Endothelial cell of umbilical vein (primary cell): ENCODE measurements at regions not wholly inside any gene's neighbourhood (a gene's known extent, or its start where the extent isn't known, plus 50 kb on each side); places are given as distances from the start of the nearest gene placed in this dataset.

Source experiments
- EZH2 ChIP-seq: IDR thresholded peaks from 2 replicates; pipeline ENCODE4 v1.6.1; 2012; ENCODE audit warnings: borderline replicate concordance, low read depth, mild to moderate bottlenecking, moderate library complexity, low read length, inconsistent platforms; ENCODE audit not compliant: severe bottlenecking
- FOS ChIP-seq: IDR thresholded peaks from 2 replicates; pipeline ENCODE4 v1.6.1; 2011; ENCODE audit warnings: mild to moderate bottlenecking, low read length, moderate library complexity, borderline replicate concordance; ENCODE audit not compliant: insufficient read depth
- GATA2 ChIP-seq: IDR thresholded peaks from 2 replicates; pipeline ENCODE4 v1.7.0; 2011; ENCODE audit warnings: low read depth, mild to moderate bottlenecking, moderate library complexity, mixed read lengths, low read length; ENCODE audit not compliant: insufficient read length, insufficient read depth
- MYC ChIP-seq: IDR thresholded peaks from one replicate; pipeline ENCODE4 v1.6.1; 2011; ENCODE audit warnings: mild to moderate bottlenecking, low read depth, low read length
- POLR2A ChIP-seq: IDR thresholded peaks from 2 replicates; pipeline ENCODE4 v1.6.1; 2012; ENCODE audit warnings: low read depth, mild to moderate bottlenecking, control low read depth, low read length
- POLR2AphosphoS5 ChIP-seq: IDR thresholded peaks from 2 replicates; pipeline ENCODE4 v1.6.1; 2012; ENCODE audit warnings: low read depth, mild to moderate bottlenecking, control low read depth, low read length, moderate library complexity; ENCODE audit not compliant: insufficient read depth
- TF ChIP-seq, protein P1 (sequence below), 2 donors: IDR thresholded peaks; 1 replicate in 1 of 2; 2 replicates in 1 of 2; pipeline ENCODE4 v1.5.1; 2011; ENCODE audit warnings: low read length in 2 of 2, mild to moderate bottlenecking in 2 of 2, moderate library complexity in 2 of 2, control low read depth in 1 of 2, inconsistent platforms in 1 of 2, low read depth in 1 of 2; ENCODE audit not compliant: insufficient read depth in 1 of 2; ENCODE audit errors: extremely low read depth in 1 of 2
- TF ChIP-seq, protein P2 (sequence below): IDR thresholded peaks from 2 replicates; pipeline ENCODE4 v1.6.1; 2011; ENCODE audit not compliant: insufficient read depth, insufficient read length

DNA sequence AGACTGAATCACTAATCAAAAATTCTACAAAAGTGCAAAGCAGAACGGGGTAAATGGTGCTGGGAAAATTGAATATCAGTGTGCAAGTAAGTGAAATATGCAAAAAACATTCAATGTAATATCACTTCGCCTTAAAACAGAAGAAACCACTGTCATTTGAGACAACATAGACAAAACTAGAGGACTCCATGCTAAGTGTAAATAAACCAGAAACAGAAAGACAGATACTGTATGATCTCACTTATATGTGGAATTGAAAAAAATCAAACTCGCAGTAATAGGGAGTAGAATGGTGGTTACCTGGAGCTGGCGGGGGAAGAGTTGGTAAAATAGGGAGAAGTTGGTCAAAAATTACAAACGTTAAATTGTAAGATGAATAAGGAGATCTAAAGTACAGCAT lies 1420.0 kb upstream of the CDH2 start:
- TF ChIP-seq, protein P1, sequence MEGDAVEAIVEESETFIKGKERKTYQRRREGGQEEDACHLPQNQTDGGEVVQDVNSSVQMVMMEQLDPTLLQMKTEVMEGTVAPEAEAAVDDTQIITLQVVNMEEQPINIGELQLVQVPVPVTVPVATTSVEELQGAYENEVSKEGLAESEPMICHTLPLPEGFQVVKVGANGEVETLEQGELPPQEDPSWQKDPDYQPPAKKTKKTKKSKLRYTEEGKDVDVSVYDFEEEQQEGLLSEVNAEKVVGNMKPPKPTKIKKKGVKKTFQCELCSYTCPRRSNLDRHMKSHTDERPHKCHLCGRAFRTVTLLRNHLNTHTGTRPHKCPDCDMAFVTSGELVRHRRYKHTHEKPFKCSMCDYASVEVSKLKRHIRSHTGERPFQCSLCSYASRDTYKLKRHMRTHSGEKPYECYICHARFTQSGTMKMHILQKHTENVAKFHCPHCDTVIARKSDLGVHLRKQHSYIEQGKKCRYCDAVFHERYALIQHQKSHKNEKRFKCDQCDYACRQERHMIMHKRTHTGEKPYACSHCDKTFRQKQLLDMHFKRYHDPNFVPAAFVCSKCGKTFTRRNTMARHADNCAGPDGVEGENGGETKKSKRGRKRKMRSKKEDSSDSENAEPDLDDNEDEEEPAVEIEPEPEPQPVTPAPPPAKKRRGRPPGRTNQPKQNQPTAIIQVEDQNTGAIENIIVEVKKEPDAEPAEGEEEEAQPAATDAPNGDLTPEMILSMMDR (IDR thresholded peaks at IDR 0.05; ENCODE audit: extremely low read depth in 1 of 2, insufficient read depth in 1 of 2, low read depth in 1 of 2, low read length in 2 of 2): no peak
- TF ChIP-seq GATA2: no peak
- no peak for TF ChIP-seq POLR2A
- TF ChIP-seq, protein P2, sequence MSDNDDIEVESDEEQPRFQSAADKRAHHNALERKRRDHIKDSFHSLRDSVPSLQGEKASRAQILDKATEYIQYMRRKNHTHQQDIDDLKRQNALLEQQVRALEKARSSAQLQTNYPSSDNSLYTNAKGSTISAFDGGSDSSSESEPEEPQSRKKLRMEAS: no peak
- no peak for TF ChIP-seq FOS
- no peak for TF ChIP-seq EZH2
- no peak for TF ChIP-seq POLR2AphosphoS5
- TF ChIP-seq MYC: no peak
